ENCODE measurements at regions not wholly inside any gene's neighbourhood (a gene's known extent, or its start where the extent isn't known, plus 50 kb on each side); places are given as distances from the start of the nearest gene placed in this dataset.

DNA sequence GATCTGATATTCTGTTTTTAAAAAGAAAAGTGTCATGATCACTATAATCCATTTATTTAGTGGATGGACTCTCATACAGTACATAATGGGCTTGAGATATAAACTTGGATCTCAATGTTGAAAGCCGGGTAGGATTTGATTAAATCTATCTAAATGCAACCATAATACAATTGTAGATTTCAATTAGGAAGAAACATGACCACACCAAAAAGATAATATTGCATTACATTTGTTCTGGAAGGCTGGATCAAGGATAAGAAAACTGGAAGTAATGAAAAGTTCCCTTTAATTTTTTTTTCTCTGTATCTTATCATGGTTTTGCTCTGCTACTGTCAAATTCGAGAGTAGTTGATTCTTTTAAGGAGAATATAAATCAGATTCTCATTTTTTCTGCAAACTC lies 51.3 kb upstream of the UFL1 start:
- TF ChIP-seq, protein P1, sequence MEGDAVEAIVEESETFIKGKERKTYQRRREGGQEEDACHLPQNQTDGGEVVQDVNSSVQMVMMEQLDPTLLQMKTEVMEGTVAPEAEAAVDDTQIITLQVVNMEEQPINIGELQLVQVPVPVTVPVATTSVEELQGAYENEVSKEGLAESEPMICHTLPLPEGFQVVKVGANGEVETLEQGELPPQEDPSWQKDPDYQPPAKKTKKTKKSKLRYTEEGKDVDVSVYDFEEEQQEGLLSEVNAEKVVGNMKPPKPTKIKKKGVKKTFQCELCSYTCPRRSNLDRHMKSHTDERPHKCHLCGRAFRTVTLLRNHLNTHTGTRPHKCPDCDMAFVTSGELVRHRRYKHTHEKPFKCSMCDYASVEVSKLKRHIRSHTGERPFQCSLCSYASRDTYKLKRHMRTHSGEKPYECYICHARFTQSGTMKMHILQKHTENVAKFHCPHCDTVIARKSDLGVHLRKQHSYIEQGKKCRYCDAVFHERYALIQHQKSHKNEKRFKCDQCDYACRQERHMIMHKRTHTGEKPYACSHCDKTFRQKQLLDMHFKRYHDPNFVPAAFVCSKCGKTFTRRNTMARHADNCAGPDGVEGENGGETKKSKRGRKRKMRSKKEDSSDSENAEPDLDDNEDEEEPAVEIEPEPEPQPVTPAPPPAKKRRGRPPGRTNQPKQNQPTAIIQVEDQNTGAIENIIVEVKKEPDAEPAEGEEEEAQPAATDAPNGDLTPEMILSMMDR (IDR thresholded peaks at IDR 0.05) = no peak
- TF ChIP-seq POLR2A (IDR thresholded peaks at IDR 0.05) (no peak), EP300 (IDR thresholded peaks at IDR 0.05) (no peak)
